ENCODE measurements at regions not wholly inside any gene's neighbourhood (a gene's known extent, or its start where the extent isn't known, plus 50 kb on each side); places are given as distances from the start of the nearest gene placed in this dataset.

DNA sequence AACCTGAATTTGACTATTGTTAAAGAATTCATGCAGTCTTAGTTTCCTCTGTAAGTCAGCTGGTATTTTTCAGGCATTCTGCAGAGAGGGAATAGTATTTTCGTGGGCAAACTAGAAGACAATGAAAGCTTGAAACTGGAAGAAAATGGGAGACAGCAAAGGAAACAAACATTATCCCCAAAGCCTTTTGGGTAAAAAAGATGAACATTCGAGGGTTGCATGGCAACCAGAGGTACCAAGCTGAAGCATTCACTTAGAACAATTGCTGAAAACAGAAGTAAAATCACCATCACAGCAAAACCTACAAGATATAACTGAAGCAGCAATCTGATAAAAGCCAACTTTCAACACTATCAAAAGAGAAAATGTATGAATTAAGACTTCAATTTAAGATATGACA, 233.7 kb downstream of the SCG2 start:
- H3K4me3 ChIP-seq (ENCODE audit: low read length), result no peak overlapping the region
- no peak for TF ChIP-seq CTCF (conservative IDR thresholded peaks at IDR 0.05; ENCODE audit: low read depth, low read length)
- no peak for DNase-seq (ENCODE audit: low read depth)

DNA sequence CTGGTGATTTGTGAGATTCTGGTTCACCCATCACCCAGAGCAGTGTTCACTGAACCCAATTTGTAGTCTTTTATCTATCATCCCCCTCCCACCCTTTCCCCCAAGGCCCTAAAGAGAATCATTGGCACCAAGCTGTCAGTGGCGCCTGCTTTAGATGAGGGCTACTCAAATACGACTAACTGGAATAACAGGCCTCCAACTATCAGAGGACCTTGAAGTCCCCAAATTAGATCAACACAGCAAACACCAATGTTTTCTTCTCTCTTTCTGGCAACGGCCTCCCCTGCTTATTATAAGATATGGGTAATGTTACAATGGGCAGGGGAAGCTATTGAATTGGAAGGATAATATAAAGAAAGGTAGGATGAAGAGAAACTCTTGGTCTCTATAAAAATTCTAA, 232.3 kb downstream of the SCG2 start:
- no peak overlapping the region for H3K4me3 ChIP-seq (ENCODE audit: low read length)
- no peak for TF ChIP-seq CTCF (conservative IDR thresholded peaks at IDR 0.05; ENCODE audit: low read depth, low read length)
- DNase-seq (ENCODE audit: low read depth), result no peak

GRCh38 chr2:223383315-223383714, 218.8 kb downstream of the SCG2 start:
- no peak for TF ChIP-seq CTCF (conservative IDR thresholded peaks at IDR 0.05; ENCODE audit: low read depth, low read length)
- no peak overlapping the region for H3K4me3 ChIP-seq (ENCODE audit: low read length)
- DNase-seq (ENCODE audit: low read depth), result no peak

- H3K4me3 ChIP-seq (ENCODE audit: low read length), result no peak overlapping the region
- no peak for TF ChIP-seq CTCF (conservative IDR thresholded peaks at IDR 0.05; ENCODE audit: low read depth, low read length)
- no peak for DNase-seq (ENCODE audit: low read depth)
Observed at GRCh38 chr2:223386189-223386588, 216.0 kb downstream of the SCG2 start.

DNA sequence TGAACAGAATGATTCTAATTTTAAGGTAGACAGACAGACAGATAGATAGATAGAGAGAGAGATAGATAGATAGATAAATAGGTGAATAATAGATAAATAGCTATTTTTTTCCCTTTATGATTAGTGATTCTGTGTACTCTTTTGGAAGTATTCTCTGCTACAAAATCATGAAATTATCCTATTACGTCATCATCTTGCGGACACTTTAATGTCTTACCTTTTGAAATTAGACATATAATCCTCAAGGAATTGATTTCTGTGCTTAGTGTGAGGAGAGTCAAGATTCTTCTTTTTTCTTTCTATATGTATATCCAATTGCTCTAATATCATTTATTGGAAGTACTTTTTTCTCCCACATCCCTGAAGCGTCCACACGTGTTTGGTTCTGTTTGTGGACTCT, 215.2 kb downstream of the SCG2 start:
- DNase-seq (ENCODE audit: low read depth), result no peak
- no peak for TF ChIP-seq CTCF (conservative IDR thresholded peaks at IDR 0.05; ENCODE audit: low read depth, low read length)
- H3K4me3 ChIP-seq (ENCODE audit: low read length), result no peak overlapping the region

- DNase-seq (ENCODE audit: low read depth), result no peak
- H3K4me3 ChIP-seq (ENCODE audit: low read length), result no peak overlapping the region
- no peak for TF ChIP-seq CTCF (conservative IDR thresholded peaks at IDR 0.05; ENCODE audit: low read depth, low read length)
Observed at GRCh38 chr2:223389624-223390023, 212.5 kb downstream of the SCG2 start.

- no peak overlapping the region for H3K4me3 ChIP-seq (ENCODE audit: low read length)
- DNase-seq (ENCODE audit: low read depth), result no peak
- no peak for TF ChIP-seq CTCF (conservative IDR thresholded peaks at IDR 0.05; ENCODE audit: low read depth, low read length)
Observed at GRCh38 chr2:223396993-223397392, 205.2 kb downstream of the SCG2 start.

Measured in retinal pigment epithelial cell (primary cell).